GM23338 (cell line): ENCODE measurements at regions not wholly inside any gene's neighbourhood (a gene's known extent, or its start where the extent isn't known, plus 50 kb on each side); places are given as distances from the start of the nearest gene placed in this dataset.

Source experiments
- ATAC-seq: fragments of 200-7000 bp; cut with Tn5 transposase; 3 replicates; pipeline ENCODE4 v1.9.1; 2020
- DNase-seq: peaks from one replicate; pipeline ENCODE4 v3.0.0-alpha.2; 2015; ENCODE audit warnings: low spot score
- H2AFZ ChIP-seq: fragments of 200-600 bp; sonication (generic); 2 replicates; pipeline ENCODE4 v1.8.0; 2016; ENCODE audit warnings: antibody characterized with exemption, mild to moderate bottlenecking, moderate library complexity
- H3F3A ChIP-seq: fragments of 200-600 bp; sonication (generic); replicated peaks from 2 replicates; pipeline ENCODE4 v1.8.0; 2017; ENCODE audit warnings: antibody characterized with exemption, mixed run types, low read depth
- H3K27ac ChIP-seq: fragments of 200-600 bp; sonication (generic); 2 replicates; pipeline ENCODE4 v1.6.1; 2016; ENCODE audit warnings: low read depth
- H3K27me3 ChIP-seq: fragments of 200-600 bp; sonication (generic); 2 replicates; pipeline ENCODE4 v1.8.0; 2016; ENCODE audit warnings: mild to moderate bottlenecking, mixed run types, moderate library complexity; ENCODE audit not compliant: insufficient read depth
- H3K36me3 ChIP-seq: fragments of 200-600 bp; sonication (generic); 2 replicates; pipeline ENCODE4 v1.8.0; 2016; ENCODE audit warnings: mild to moderate bottlenecking; ENCODE audit not compliant: insufficient read depth
- H3K4me1 ChIP-seq: fragments of 200-600 bp; sonication (generic); 2 replicates; pipeline ENCODE4 v1.8.0; 2016; ENCODE audit warnings: mild to moderate bottlenecking, moderate library complexity; ENCODE audit not compliant: insufficient read depth
- H3K4me2 ChIP-seq: fragments of 200-600 bp; sonication (generic); 2 replicates; pipeline ENCODE4 v1.7.1; 2017; ENCODE audit warnings: mixed run types
- H3K4me3 ChIP-seq: fragments of 200-600 bp; sonication (generic); 2 replicates; pipeline ENCODE4 v1.6.1; 2016; ENCODE audit warnings: mixed run types
- H3K79me2 ChIP-seq: fragments of 200-600 bp; sonication (generic); replicated peaks from 2 replicates; pipeline ENCODE4 v1.8.0; 2017; ENCODE audit warnings: mild to moderate bottlenecking; ENCODE audit not compliant: insufficient read depth
- H3K9me2 ChIP-seq: fragments of 200-600 bp; sonication (generic); 2 replicates; pipeline ENCODE4 v1.8.0; 2017; ENCODE audit not compliant: insufficient read depth
- H4K20me1 ChIP-seq: fragments of 200-600 bp; sonication (generic); replicated peaks from 2 replicates; pipeline ENCODE4 v1.8.0; 2017; ENCODE audit warnings: mild to moderate bottlenecking; ENCODE audit not compliant: insufficient read depth
- H3K27ac Mint-ChIP-seq: 2 replicates; pipeline ENCODE4 v1.8.0; 2020; ENCODE audit warnings: inconsistent platforms, mild to moderate bottlenecking, moderate library complexity, mixed read lengths
- H3K27me3 Mint-ChIP-seq: 3 replicates; pipeline ENCODE4 v1.8.0; 2022; ENCODE audit warnings: low read depth, mild to moderate bottlenecking, moderate library complexity, mixed read lengths, inconsistent platforms; ENCODE audit not compliant: insufficient read depth, poor library complexity
- H3K36me3 Mint-ChIP-seq: 3 replicates; pipeline ENCODE4 v1.8.0; 2021; ENCODE audit warnings: low read depth, mild to moderate bottlenecking, inconsistent platforms, moderate library complexity, mixed read lengths
- H3K4me1 Mint-ChIP-seq: 3 replicates; pipeline ENCODE4 v1.8.0; 2020; ENCODE audit warnings: mild to moderate bottlenecking, inconsistent platforms, mixed read lengths
- H3K4me3 Mint-ChIP-seq: 3 replicates; pipeline ENCODE4 v1.8.0; 2021; ENCODE audit warnings: moderate library complexity, mild to moderate bottlenecking, inconsistent platforms, mixed read lengths
- H3K9me3 Mint-ChIP-seq: 3 replicates; pipeline ENCODE4 v1.8.0; 2020; ENCODE audit warnings: moderate library complexity, mild to moderate bottlenecking, inconsistent platforms, mixed read lengths
- EZH2 ChIP-seq: fragments of 200-600 bp; sonication (generic); IDR thresholded peaks from one replicate; pipeline ENCODE4 v1.8.0; 2017; ENCODE audit warnings: antibody characterized with exemption, mild to moderate bottlenecking, low read depth; ENCODE audit not compliant: unreplicated experiment
- JUNB ChIP-seq: IDR thresholded peaks from one replicate; pipeline ENCODE4 v1.6.1; 2016; ENCODE audit warnings: antibody characterized with exemption; ENCODE audit not compliant: unreplicated experiment
- STAT1 ChIP-seq: IDR thresholded peaks from one replicate; pipeline ENCODE4 v1.6.1; 2016; ENCODE audit warnings: antibody characterized with exemption; ENCODE audit not compliant: unreplicated experiment

DNA sequence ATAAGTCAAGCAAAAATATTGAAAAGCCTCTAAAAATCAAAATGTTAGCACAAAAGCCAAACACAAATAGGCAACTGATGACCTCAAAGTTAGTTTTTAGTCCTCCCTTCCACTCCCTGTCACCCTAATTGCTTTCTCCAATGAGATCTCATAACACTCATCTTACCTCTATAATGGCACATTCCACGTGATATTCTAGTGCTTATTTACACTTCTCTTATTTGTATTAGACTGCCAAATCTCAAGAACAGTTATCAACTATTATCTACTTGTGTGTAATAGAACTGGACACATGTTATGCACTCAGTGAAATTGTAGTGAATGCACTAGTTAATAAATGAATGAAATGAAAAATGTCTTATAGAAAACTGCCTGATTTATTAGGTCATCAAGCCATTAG, 55.5 kb upstream of the AVPR1A start:
- Histone ChIP-seq H3K27me3 (no peaks in the 10 kb centered on the region), H4K20me1 (no peaks in the 10 kb centered on the region), H3K9me2 (no peaks in the 10 kb centered on the region), H3K4me1 (no peaks in the 10 kb centered on the region), H3K4me3 (no peak overlapping the region), H3K27ac (no peak overlapping the region), H2AFZ (no peak overlapping the region), H3K79me2 (no peaks in the 10 kb centered on the region), H3F3A (no peaks in the 10 kb centered on the region), H3K4me2 (no peak overlapping the region), H3K36me3 (no peaks in the 10 kb centered on the region)
- no peaks in the 10 kb centered on the region for H3K36me3 Mint-ChIP-seq
- H3K4me1 Mint-ChIP-seq, result no peaks in the 10 kb centered on the region
- no peaks in the 10 kb centered on the region for H3K9me3 Mint-ChIP-seq
- no peak for TF ChIP-seq JUNB
- TF ChIP-seq EZH2, result no peak
- TF ChIP-seq STAT1, result no peak
- no peaks in the 10 kb centered on the region for H3K27me3 Mint-ChIP-seq
- ATAC-seq (no peak), DNase-seq (no peak)
- no peak overlapping the region for H3K27ac Mint-ChIP-seq
- H3K4me3 Mint-ChIP-seq, result no peak overlapping the region
